Choroid plexus epithelial cell (primary cell): ENCODE measurements at regions not wholly inside any gene's neighbourhood (a gene's known extent, or its start where the extent isn't known, plus 50 kb on each side); places are given as distances from the start of the nearest gene placed in this dataset.
A peak's percentile ranks its signal among the peaks of the same experiment; 100 is the strongest.

Source experiments
- DNase-seq: peaks from one replicate; pipeline ENCODE4 v3.0.0-alpha.2; 2010; ENCODE audit warnings: low read depth
- H3K4me3 ChIP-seq: 2 replicates; pipeline ENCODE4 v1.5.1; 2011; ENCODE audit warnings: low read depth, mild to moderate bottlenecking, control low read depth, low read length, moderate library complexity
- TF ChIP-seq, protein P1 (sequence below): conservative IDR thresholded peaks from 2 replicates; pipeline ENCODE4 v1.5.1; 2011; ENCODE audit warnings: low read depth, mild to moderate bottlenecking, control low read depth, inconsistent platforms, low read length, moderate library complexity

DNA sequence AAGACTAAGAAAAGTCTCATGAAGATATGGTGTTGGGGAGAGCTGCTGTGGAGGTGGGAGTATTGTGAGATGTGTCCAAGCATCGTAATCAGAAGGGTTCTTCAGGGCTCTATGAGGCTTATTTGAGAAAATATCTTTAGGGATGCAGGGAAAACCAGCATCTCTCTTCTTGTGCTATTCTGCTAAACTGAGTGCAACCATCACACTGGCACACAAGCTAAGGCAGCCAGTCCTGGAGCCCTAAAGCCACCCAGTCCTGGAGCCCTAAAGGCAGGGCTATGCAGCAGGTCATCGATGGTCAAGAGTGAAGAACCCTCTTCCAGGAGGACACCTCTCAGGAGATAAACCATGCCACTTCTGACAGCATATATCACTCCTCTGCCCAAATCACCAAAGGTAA lies 445.2 kb upstream of the MIR17HG start:
- H3K4me3 ChIP-seq = no peak overlapping the region
- no peak for DNase-seq
- TF ChIP-seq, protein P1, sequence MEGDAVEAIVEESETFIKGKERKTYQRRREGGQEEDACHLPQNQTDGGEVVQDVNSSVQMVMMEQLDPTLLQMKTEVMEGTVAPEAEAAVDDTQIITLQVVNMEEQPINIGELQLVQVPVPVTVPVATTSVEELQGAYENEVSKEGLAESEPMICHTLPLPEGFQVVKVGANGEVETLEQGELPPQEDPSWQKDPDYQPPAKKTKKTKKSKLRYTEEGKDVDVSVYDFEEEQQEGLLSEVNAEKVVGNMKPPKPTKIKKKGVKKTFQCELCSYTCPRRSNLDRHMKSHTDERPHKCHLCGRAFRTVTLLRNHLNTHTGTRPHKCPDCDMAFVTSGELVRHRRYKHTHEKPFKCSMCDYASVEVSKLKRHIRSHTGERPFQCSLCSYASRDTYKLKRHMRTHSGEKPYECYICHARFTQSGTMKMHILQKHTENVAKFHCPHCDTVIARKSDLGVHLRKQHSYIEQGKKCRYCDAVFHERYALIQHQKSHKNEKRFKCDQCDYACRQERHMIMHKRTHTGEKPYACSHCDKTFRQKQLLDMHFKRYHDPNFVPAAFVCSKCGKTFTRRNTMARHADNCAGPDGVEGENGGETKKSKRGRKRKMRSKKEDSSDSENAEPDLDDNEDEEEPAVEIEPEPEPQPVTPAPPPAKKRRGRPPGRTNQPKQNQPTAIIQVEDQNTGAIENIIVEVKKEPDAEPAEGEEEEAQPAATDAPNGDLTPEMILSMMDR = no peak

DNA sequence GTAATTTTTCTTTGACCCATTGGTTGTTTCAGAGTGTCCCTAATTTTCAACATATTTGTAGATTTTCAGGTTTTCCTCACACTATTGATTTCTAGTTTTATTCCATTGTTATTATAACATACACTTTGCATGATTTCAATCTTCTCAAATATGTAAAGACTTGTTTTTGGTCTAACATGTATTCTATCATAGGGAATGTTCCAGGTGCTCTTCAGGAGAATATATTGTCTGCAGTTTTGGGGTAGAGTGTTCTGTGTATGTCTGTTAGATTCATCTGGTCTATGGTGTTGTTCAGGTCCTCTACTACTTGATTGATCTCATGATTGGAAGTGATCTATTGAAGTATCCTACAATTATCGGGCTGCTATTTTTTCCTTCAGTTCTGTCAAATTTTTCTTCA lies 440.9 kb upstream of the MIR17HG start:
- no peak overlapping the region for H3K4me3 ChIP-seq
- DNase-seq = no peak
- TF ChIP-seq, protein P1 = no peak

DNA sequence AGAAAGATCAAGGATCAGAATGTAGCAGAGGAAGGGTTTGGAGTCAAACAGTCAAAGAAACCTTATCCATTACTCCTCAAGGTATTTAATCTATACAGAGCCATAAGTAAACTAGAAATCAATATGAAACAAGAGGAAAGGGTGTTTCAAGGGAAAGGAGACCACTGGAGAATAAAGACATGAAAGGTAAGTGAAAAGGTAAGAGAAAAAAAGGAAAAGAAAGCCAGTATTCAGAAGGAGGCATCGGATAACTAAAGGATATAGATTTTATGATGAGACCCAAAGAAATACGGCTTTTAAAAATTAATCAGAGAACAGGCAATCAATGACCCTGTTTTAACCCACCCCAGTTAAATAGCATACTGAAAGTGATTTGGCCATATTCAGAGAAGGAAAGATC lies 438.7 kb upstream of the MIR17HG start:
- no peak for DNase-seq
- H3K4me3 ChIP-seq = no peak overlapping the region
- TF ChIP-seq, protein P1 = no peak

DNA sequence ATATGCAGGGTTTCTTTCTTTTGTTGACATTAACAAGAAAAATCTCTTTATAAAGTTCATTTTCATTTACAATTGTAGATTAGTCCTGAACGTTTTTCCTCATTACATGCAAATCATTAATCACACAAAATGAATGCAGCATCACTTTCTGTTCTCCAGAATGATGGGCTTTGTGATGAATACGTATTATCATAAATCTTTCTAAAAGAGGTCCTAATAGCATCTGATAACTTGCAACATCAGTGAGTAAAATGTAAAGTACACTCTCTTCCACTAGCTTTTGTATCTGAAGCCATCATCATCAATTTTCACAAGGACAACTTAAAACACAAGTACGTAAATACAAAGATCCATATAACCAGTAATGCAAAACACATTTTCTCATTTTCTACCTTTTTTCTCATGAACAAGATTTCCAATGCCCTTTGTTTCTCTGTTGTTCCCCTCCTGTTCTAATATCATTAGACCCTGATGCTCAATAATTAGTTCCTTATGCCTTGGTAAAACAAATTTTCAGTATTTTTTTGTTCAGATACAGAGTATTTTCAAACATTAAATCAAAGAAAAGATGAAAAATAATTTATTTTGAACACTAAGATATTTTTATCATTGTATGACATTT lies 437.4 kb upstream of the MIR17HG start:
- TF ChIP-seq, protein P1 = no peak
- no peak for DNase-seq
- H3K4me3 ChIP-seq = no peak overlapping the region

DNA sequence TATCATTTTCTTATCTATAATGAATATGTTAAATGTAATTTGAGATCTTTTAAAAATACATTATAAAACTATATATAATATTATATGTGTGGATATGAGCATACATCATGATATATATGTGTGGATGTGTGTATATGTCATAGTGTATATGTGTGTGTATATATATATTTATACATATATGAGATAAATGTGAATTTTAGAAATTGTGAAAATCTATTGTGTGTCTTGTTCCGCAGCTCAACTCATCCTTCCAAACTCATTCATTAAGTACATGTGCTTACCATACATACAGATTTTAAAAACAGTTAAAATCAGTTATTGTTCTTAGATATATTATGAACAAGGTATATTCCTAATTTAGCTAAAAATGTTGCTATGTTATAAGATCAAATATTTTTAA lies 435.2 kb upstream of the MIR17HG start:
- TF ChIP-seq, protein P1 = no peak
- DNase-seq = no peak
- no peak overlapping the region for H3K4me3 ChIP-seq

DNA sequence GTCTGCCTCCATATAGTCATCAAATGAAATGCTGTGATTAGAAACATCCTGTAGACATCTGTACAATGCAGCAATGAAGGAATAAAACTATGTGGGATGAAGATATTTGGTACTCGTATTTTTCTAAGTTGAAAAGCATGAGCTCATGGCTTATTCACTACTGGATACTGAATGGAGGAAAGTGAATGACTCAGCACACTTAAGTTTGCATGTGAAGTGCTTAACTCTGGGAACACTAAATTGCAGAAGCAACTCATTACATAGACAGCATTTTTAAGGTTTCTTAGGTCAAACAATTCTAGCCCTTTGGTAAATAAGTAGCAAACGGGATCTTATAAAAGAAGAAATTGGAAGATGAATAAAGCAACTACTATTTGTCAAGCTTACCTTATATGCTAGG lies 429.0 kb upstream of the MIR17HG start:
- TF ChIP-seq, protein P1 = no peak
- peak; percentile 57 for DNase-seq
- no peak overlapping the region for H3K4me3 ChIP-seq

DNA sequence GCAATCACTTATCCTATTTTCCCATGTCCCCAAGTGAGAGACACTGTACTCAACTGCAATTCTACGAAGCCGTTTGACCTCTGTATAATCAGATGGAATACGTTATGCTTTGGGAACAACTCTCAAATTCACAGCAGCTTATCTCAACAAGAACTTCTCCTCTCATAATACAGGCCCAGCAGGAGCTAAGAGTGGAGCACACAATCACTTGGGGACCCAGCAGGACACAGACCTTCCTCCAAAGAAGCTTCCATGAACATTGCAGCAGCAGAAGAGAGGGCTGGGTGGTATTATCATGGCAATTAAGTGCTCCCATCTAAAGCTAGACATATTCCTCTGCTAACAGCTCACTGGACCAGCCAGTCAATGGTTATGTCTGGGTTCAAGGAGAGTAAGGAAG lies 428.3 kb upstream of the MIR17HG start:
- H3K4me3 ChIP-seq = no peak overlapping the region
- DNase-seq = peak; percentile 12
- TF ChIP-seq, protein P1 = no peak
